Karpas-422 (cell line): ENCODE measurements at regions not wholly inside any gene's neighbourhood (a gene's known extent, or its start where the extent isn't known, plus 50 kb on each side); places are given as distances from the start of the nearest gene placed in this dataset.
A peak's percentile ranks its signal among the peaks of the same experiment; 100 is the strongest.

Source experiments
- DNase-seq: peaks from one replicate; pipeline ENCODE4 v3.0.0-alpha.2; 2015
- H2AFZ ChIP-seq: fragments of 200-600 bp; sonication (generic); 2 replicates; pipeline ENCODE4 v1.6.1; 2014; ENCODE audit warnings: antibody characterized with exemption, low read length, mixed read lengths
- H3K27ac ChIP-seq: fragments of 200-600 bp; sonication (generic); 2 replicates; pipeline ENCODE4 v1.5.1; 2014; ENCODE audit warnings: mild to moderate bottlenecking, low read length, moderate library complexity
- H3K27me3 ChIP-seq: fragments of 200-600 bp; sonication (generic); 2 replicates; pipeline ENCODE4 v1.6.1; 2014; ENCODE audit warnings: low read length, mixed read lengths
- H3K36me3 ChIP-seq: fragments of 200-600 bp; sonication (generic); 2 replicates; pipeline ENCODE4 v1.6.1; 2014; ENCODE audit warnings: low read length, mixed read lengths; ENCODE audit not compliant: insufficient read depth
- H3K4me1 ChIP-seq: fragments of 200-600 bp; sonication (generic); 2 replicates; pipeline ENCODE4 v1.6.1; 2014; ENCODE audit warnings: mild to moderate bottlenecking, low read length, mixed read lengths
- H3K4me2 ChIP-seq: fragments of 200-600 bp; sonication (generic); 2 replicates; pipeline ENCODE4 v1.6.1; 2014; ENCODE audit warnings: low read length, low read depth, mild to moderate bottlenecking; ENCODE audit not compliant: poor library complexity, severe bottlenecking
- H3K4me3 ChIP-seq: fragments of 200-600 bp; sonication (generic); 2 replicates; pipeline ENCODE4 v1.5.1; 2014; ENCODE audit warnings: mild to moderate bottlenecking, antibody characterized with exemption, low read length, mixed read lengths
- H3K79me2 ChIP-seq: fragments of 200-600 bp; sonication (generic); 2 replicates; pipeline ENCODE4 v1.6.1; 2014; ENCODE audit warnings: mild to moderate bottlenecking, low read length, mixed read lengths
- H3K9ac ChIP-seq: fragments of 200-600 bp; sonication (generic); 2 replicates; pipeline ENCODE4 v1.6.0; 2014; ENCODE audit warnings: low read length
- H3K9me2 ChIP-seq: fragments of 200-600 bp; sonication (generic), shearing (Covaris generic); replicated peaks from 2 replicates; pipeline ENCODE4 v1.6.0; 2014; ENCODE audit warnings: mild to moderate bottlenecking, low read length, moderate library complexity; ENCODE audit not compliant: insufficient read depth
- H3K9me3 ChIP-seq: fragments of 300-700, 200-600 bp; sonication (generic); 2 replicates; pipeline ENCODE4 v1.6.1; 2014; ENCODE audit warnings: low read length, mixed read lengths
- H4K20me1 ChIP-seq: fragments of 200-600 bp; sonication (generic); 2 replicates; pipeline ENCODE4 v1.6.1; 2014; ENCODE audit warnings: mild to moderate bottlenecking, antibody characterized with exemption, low read length, low read depth; ENCODE audit not compliant: insufficient read depth

DNA sequence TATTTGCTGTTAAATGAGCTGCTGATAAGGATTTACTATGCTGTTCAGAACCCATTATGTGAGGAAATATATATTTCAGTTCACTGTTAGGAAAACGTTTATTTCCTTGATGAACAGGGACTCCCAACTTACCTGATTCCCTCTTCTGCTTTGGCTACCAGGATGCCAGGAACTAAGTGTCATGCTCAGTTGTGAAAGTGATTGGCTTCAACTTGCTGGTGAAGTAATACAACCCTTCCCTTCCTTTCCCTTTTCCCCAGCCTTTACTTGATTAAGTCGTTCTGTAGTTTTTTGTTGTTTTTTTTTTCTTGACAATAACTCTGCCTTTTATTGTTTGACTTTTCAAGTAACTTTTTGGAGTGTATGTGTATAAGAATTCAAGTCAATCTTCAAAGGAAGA is 309.3 kb downstream of the DOCK8 start:
- Histone ChIP-seq H4K20me1 (peaks cover 8% of the 10 kb centered on the region; the same call in 1 of the 2 replicates), H3K4me3 (no peak overlapping the region), H2AFZ (no peak overlapping the region), H3K36me3 (peaks cover 5% of the 10 kb centered on the region; the same call in 1 of the 2 replicates), H3K4me1 (no peaks in the 10 kb centered on the region), H3K9me3 (no peaks in the 10 kb centered on the region), H3K9me2 (no peaks in the 10 kb centered on the region), H3K9ac (no peak overlapping the region), H3K27ac (no peak overlapping the region), H3K79me2 (peaks cover 95% of the 10 kb centered on the region), H3K4me2 (no peak overlapping the region), H3K27me3 (no peaks in the 10 kb centered on the region)
- DNase-seq = no peak

GRCh38 chr9:526904-527591 is 312.4 kb downstream of the DOCK8 start:
- H3K9me3 ChIP-seq = no peaks in the 10 kb centered on the region
- no peaks in the 10 kb centered on the region for H3K27me3 ChIP-seq
- peaks cover 5% of the 10 kb centered on the region; the same call in 1 of the 2 replicates for H3K36me3 ChIP-seq
- no peak overlapping the region for H3K4me3 ChIP-seq
- no peak overlapping the region for H3K27ac ChIP-seq
- H3K79me2 ChIP-seq = peaks cover 92% of the 10 kb centered on the region
- no peak overlapping the region for H3K4me2 ChIP-seq
- H2AFZ ChIP-seq = no peak overlapping the region
- H3K9ac ChIP-seq = no peak overlapping the region
- DNase-seq = no peak
- peaks cover 21% of the 10 kb centered on the region for H3K4me1 ChIP-seq
- H4K20me1 ChIP-seq = peaks cover 8% of the 10 kb centered on the region; the same call in 1 of the 2 replicates
- no peaks in the 10 kb centered on the region for H3K9me2 ChIP-seq

DNA sequence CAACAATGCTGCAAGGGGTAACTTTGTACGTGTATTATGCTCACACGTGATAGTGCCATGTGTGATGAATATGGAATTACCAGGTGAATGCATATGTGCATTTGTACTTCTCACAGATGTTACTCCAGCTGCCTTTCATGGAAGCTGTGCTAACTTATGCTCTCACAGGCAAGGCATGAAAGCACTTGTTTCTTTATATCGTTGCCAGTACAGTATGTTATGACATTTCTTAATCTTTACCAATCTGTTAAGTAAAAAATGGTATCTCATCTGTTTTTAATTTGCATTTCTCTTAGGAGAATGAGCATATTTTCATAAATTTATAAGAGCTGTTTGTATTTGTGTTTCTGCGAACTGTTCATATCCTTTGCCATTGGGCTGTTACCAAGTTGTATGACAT is 311.8 kb upstream of the DMRT1 start:
- H3K9ac ChIP-seq = no peak overlapping the region
- H3K36me3 ChIP-seq = peaks cover 5% of the 10 kb centered on the region; the same call in 1 of the 2 replicates
- H3K4me2 ChIP-seq = no peak overlapping the region
- no peak for DNase-seq
- no peak overlapping the region for H2AFZ ChIP-seq
- peaks cover 8% of the 10 kb centered on the region; the same call in 1 of the 2 replicates for H4K20me1 ChIP-seq
- peaks cover 91% of the 10 kb centered on the region for H3K79me2 ChIP-seq
- H3K27ac ChIP-seq = no peak overlapping the region
- no peaks in the 10 kb centered on the region for H3K9me3 ChIP-seq
- H3K4me1 ChIP-seq = peaks cover 46% of the 10 kb centered on the region
- H3K4me3 ChIP-seq = no peak overlapping the region
- no peaks in the 10 kb centered on the region for H3K27me3 ChIP-seq
- no peaks in the 10 kb centered on the region for H3K9me2 ChIP-seq

GRCh38 chr9:530681-531080 is 310.8 kb upstream of the DMRT1 start:
- Histone ChIP-seq H3K9me2 (no peaks in the 10 kb centered on the region), H2AFZ (no peak overlapping the region), H3K9me3 (no peaks in the 10 kb centered on the region), H3K36me3 (peaks cover 3% of the 10 kb centered on the region; the same call in 1 of the 2 replicates), H3K4me3 (no peak overlapping the region), H3K27ac (peak overlapping the region; percentile 36; the same call in 1 of the 2 replicates), H3K27me3 (no peaks in the 10 kb centered on the region), H3K4me2 (no peak overlapping the region), H3K4me1 (peaks cover 55% of the 10 kb centered on the region), H3K9ac (no peak overlapping the region), H4K20me1 (peaks cover 5% of the 10 kb centered on the region; the same call in 1 of the 2 replicates), H3K79me2 (peaks cover 93% of the 10 kb centered on the region)
- DNase-seq = no peak

- Histone ChIP-seq H2AFZ (no peak overlapping the region), H3K4me2 (no peak overlapping the region)
- DNase-seq = no peak
These were observed 308.8 kb upstream of the DMRT1 start for GRCh38 chr9:532707-533106.

DNA sequence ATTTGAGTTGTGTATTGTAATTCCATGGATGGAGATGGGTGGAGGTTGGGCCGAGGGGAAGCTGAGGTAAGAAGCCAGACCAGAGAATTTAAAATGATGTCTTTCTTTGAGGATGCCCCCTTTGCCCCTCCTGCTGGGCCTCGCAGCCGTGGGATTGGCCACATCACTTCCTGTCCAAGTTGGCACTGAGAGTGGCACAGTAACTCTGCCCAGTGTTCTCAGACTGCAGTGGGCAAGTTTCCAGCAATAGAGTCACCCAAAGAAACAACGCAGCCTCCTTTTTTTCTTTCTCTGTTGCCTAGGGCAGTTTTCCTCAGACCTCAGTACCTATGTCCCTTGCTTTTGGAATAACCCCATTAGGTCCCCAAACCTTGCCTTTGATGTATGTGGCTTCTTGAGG is 306.6 kb upstream of the DMRT1 start:
- Histone ChIP-seq H3K4me2 (no peak overlapping the region), H3K79me2 (peaks cover 95% of the 10 kb centered on the region), H3K9ac (no peak overlapping the region), H4K20me1 (no peaks in the 10 kb centered on the region), H3K36me3 (peaks cover 12% of the 10 kb centered on the region), H2AFZ (no peak overlapping the region), H3K27me3 (no peaks in the 10 kb centered on the region), H3K4me3 (no peak overlapping the region), H3K9me3 (no peaks in the 10 kb centered on the region), H3K27ac (peak overlapping the region; percentile 13; the same call in 1 of the 2 replicates), H3K9me2 (no peaks in the 10 kb centered on the region), H3K4me1 (peaks cover 79% of the 10 kb centered on the region)
- no peak for DNase-seq

More at GRCh38 chr9:532707-533106, 308.8 kb upstream of the DMRT1 start:
- H3K4me3 ChIP-seq = no peak overlapping the region
- H3K27ac ChIP-seq = no peak overlapping the region
- peaks cover 76% of the 10 kb centered on the region for H3K4me1 ChIP-seq
- no peaks in the 10 kb centered on the region for H4K20me1 ChIP-seq
- H3K27me3 ChIP-seq = no peaks in the 10 kb centered on the region
- H3K36me3 ChIP-seq = no peaks in the 10 kb centered on the region
- no peaks in the 10 kb centered on the region for H3K9me2 ChIP-seq
- H3K9ac ChIP-seq = no peak overlapping the region
- peaks cover 94% of the 10 kb centered on the region for H3K79me2 ChIP-seq
- H3K9me3 ChIP-seq = no peaks in the 10 kb centered on the region

DNA sequence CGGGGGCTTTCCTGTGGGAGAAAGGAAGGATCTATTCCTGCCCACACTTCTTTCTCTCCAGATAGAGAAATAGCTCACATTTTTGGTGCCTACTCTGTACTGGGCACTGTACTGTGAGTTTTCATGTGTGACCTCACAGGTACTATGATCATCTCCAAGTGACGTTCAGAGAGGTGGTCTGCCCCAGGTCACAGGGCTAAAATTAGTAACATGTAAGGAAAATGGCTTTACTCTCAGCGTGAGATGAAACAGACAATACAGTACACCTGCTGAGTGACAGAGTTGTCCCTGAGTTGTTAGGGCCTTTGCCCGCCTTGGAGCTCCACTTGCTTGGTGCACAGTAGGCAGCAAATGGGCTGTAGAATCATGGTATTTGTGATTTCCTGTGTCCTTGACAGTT is 306.1 kb upstream of the DMRT1 start:
- peaks cover 96% of the 10 kb centered on the region for H3K79me2 ChIP-seq
- peaks cover 75% of the 10 kb centered on the region for H3K4me1 ChIP-seq
- H3K4me3 ChIP-seq = no peak overlapping the region
- no peaks in the 10 kb centered on the region for H3K9me3 ChIP-seq
- H3K9ac ChIP-seq = no peak overlapping the region
- DNase-seq = no peak
- no peaks in the 10 kb centered on the region for H3K9me2 ChIP-seq
- no peak overlapping the region for H3K4me2 ChIP-seq
- peaks cover 17% of the 10 kb centered on the region for H3K36me3 ChIP-seq
- H3K27ac ChIP-seq = peak overlapping the region; percentile 13; the same call in 1 of the 2 replicates
- H4K20me1 ChIP-seq = no peaks in the 10 kb centered on the region
- H2AFZ ChIP-seq = no peak overlapping the region
- H3K27me3 ChIP-seq = no peaks in the 10 kb centered on the region

GRCh38 chr9:536597-537511 is 304.6 kb upstream of the DMRT1 start:
- H3K4me3 ChIP-seq = peak overlapping the region; percentile 1; the same call in 1 of the 2 replicates
- peaks cover 19% of the 10 kb centered on the region for H3K36me3 ChIP-seq
- no peaks in the 10 kb centered on the region for H3K9me3 ChIP-seq
- H2AFZ ChIP-seq = no peak overlapping the region
- H3K27ac ChIP-seq = peak overlapping the region; percentile 17
- no peaks in the 10 kb centered on the region for H3K9me2 ChIP-seq
- no peaks in the 10 kb centered on the region for H4K20me1 ChIP-seq
- H3K79me2 ChIP-seq = peaks cover 91% of the 10 kb centered on the region
- no peak for DNase-seq
- H3K9ac ChIP-seq = 0 out of 2 replicates have a peak overlapping the region, but pooled peaks have one; percentile 0
- no peaks in the 10 kb centered on the region for H3K27me3 ChIP-seq
- peaks cover 61% of the 10 kb centered on the region for H3K4me1 ChIP-seq
- H3K4me2 ChIP-seq = peak overlapping the region; percentile 49
